NT2/D1 (cell line): ENCODE measurements at regions not wholly inside any gene's neighbourhood (a gene's known extent, or its start where the extent isn't known, plus 50 kb on each side); places are given as distances from the start of the nearest gene placed in this dataset.

ENCODE experiments used
- DNase-seq: peaks from one replicate; pipeline ENCODE4 v3.0.0-alpha.2; 2011; ENCODE audit warnings: low read depth, low spot score
- H3K27me3 ChIP-seq: 2 replicates; pipeline ENCODE4 v1.6.0; 2011; ENCODE audit warnings: mild to moderate bottlenecking; ENCODE audit not compliant: insufficient read length, insufficient read depth
- H3K36me3 ChIP-seq: 2 replicates; pipeline ENCODE4 v1.6.1; 2011; ENCODE audit warnings: mild to moderate bottlenecking, low read length, mixed read lengths; ENCODE audit not compliant: insufficient read depth, insufficient read length
- H3K4me1 ChIP-seq: 2 replicates; pipeline ENCODE4 v1.5.1; 2011; ENCODE audit not compliant: insufficient read depth, insufficient read length
- H3K4me3 ChIP-seq: 2 replicates; pipeline ENCODE4 v1.5.1; 2011; ENCODE audit warnings: low read depth; ENCODE audit not compliant: insufficient read length
- H3K9ac ChIP-seq: 2 replicates; pipeline ENCODE4 v1.6.0; 2011; ENCODE audit warnings: low read depth; ENCODE audit not compliant: insufficient read length
- H3K9me3 ChIP-seq: 2 replicates; pipeline ENCODE4 v1.5.1; 2011; ENCODE audit warnings: mild to moderate bottlenecking, low read length; ENCODE audit not compliant: insufficient read depth
- SUZ12 ChIP-seq: IDR thresholded peaks from 2 replicates; pipeline ENCODE4 v1.6.1; 2011; ENCODE audit not compliant: insufficient read length, insufficient read depth; ENCODE audit errors: extremely low read depth
- YY1 ChIP-seq: IDR thresholded peaks from 2 replicates; pipeline ENCODE4 v1.6.1; 2011; ENCODE audit not compliant: insufficient read length, insufficient read depth
- ZNF274 ChIP-seq: IDR thresholded peaks from 2 replicates; pipeline ENCODE4 v1.6.1; 2011; ENCODE audit warnings: mild to moderate bottlenecking, low read depth, low read length

DNA sequence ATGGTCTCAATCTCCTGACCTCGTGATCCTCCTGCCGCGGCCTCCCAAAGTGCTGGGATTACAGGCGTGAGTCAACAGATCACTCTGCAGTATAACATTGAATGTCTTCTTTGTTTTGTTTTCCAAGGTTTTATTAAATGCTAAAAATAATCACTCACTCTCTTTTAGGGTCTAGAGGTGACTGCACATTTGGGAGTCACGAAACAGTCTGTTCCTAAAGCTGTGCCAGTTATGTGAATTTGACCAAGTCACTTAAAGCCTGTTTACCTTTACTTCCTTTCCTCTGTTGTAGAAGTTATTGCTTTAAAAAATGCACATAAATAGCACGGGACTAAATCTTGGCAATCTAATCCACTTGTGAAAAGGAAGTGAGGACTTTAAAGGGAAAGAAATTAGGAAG is 304.9 kb upstream of the PTGER4 start:
- Histone ChIP-seq H3K4me1 (no peaks in the 10 kb centered on the region), H3K36me3 (no peaks in the 10 kb centered on the region), H3K9ac (no peak overlapping the region), H3K4me3 (no peak overlapping the region), H3K27me3 (no peaks in the 10 kb centered on the region), H3K9me3 (no peaks in the 10 kb centered on the region)
- no peak for DNase-seq
- no peak for TF ChIP-seq ZNF274
- no peak for TF ChIP-seq YY1
- no peak for TF ChIP-seq SUZ12

DNA sequence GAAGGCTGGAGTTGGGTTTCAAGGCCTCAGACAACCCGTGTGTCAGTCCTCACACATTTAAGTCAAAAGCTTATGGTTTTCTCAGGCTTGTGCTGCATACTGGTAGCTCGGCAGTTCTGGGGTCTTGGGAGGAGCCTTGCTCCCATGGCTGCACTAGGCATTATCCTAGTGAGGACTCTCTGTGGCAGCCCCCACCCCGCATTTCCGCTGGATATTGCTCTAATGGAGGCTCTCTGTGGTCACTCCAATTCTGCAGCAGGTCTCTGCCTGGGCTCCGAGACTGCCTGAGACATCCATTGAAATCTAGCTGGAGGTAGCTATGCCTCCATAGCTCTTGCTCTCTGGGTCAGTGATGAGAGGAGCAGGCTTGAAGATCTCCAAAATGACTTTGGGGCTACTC is 311.5 kb upstream of the PTGER4 start:
- Histone ChIP-seq H3K9ac (no peak overlapping the region), H3K9me3 (no peaks in the 10 kb centered on the region), H3K27me3 (no peaks in the 10 kb centered on the region), H3K36me3 (no peaks in the 10 kb centered on the region), H3K4me3 (no peak overlapping the region), H3K4me1 (no peaks in the 10 kb centered on the region)
- no peak for TF ChIP-seq YY1
- TF ChIP-seq SUZ12: no peak
- no peak for TF ChIP-seq ZNF274
- DNase-seq: no peak

GRCh38 chr5:40367255-40367654 is 312.5 kb upstream of the PTGER4 start:
- H3K36me3 ChIP-seq: no peaks in the 10 kb centered on the region
- no peak overlapping the region for H3K9ac ChIP-seq
- H3K27me3 ChIP-seq: no peaks in the 10 kb centered on the region
- no peak overlapping the region for H3K4me3 ChIP-seq
- no peaks in the 10 kb centered on the region for H3K4me1 ChIP-seq
- TF ChIP-seq YY1 (no peak), SUZ12 (no peak), ZNF274 (no peak)
- DNase-seq: no peak
- no peaks in the 10 kb centered on the region for H3K9me3 ChIP-seq

DNA sequence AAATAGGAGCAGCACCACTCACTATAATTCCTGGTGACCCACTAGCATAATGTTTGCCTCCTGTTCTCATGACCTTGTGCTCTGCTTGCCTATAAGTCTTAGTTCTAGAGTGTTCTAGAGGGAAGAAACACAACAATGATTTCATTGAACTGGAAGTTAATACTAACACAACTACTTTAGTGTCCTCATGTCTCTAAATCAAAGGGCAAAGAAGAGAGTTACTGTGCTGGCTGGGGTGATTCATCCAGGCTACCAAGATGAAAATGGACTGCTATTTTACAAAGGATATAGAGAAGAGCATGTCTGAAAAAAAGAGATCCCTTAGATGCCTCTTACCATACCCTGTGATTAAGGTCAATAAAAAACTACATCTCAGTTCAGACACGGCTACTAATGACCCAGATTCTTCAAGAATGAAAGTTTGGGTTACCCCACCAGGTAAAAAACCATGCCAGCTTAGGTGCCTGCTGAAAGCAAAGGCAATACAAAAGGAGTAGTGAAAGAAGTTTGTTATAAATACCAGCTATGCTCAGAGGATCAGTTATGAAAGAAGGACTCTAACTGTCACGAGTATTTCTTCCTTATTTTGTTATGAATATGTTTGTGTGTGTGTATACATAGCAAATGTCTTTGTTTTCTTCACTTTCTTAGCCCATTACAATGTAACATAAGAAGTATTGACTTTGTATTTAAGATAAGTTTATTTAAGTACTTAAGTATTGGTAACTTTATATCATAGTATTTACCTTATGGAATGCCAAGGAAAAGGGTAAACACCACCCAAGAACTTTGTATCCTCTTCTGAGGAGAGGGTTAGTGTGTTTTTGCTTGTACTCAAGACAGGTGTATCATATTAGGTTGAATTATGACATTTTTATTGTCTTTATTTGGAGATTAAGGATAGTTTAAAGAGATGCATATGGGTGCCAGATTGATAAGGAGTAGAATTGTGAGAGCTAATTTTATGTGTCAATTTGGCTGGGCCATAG is 314.1 kb upstream of the PTGER4 start:
- TF ChIP-seq ZNF274 (no peak), YY1 (no peak), SUZ12 (no peak)
- Histone ChIP-seq H3K9ac (no peak overlapping the region), H3K4me1 (no peaks in the 10 kb centered on the region), H3K4me3 (no peak overlapping the region), H3K27me3 (no peaks in the 10 kb centered on the region), H3K36me3 (no peaks in the 10 kb centered on the region), H3K9me3 (no peaks in the 10 kb centered on the region)
- no peak for DNase-seq

DNA sequence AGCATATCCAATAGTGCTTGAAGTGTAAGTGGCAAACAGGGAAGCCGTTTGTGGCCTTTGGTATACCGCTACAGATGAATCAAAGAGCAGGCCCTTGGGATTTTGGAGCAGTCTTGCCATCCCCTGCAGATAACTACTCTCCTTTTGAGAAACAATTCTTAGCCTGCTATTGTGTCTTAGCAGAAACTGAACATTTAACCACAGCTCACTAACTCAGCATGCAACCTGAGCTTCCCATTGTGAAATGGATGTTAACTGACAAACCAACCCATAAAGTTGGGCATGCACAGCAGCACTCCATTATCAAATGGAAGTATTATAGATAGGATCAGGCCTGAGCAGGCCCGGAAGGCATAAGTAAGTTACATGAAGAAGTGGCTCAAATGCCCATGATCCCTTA is 315.3 kb upstream of the PTGER4 start:
- Histone ChIP-seq H3K4me3 (no peak overlapping the region), H3K27me3 (no peaks in the 10 kb centered on the region), H3K36me3 (no peaks in the 10 kb centered on the region), H3K4me1 (no peaks in the 10 kb centered on the region), H3K9ac (no peak overlapping the region), H3K9me3 (no peaks in the 10 kb centered on the region)
- TF ChIP-seq ZNF274 (no peak), YY1 (no peak)
- no peak for DNase-seq

- H3K4me1 ChIP-seq: no peaks in the 10 kb centered on the region
Observed at GRCh38 chr5:40361378-40361777, 318.3 kb upstream of the PTGER4 start.

DNA sequence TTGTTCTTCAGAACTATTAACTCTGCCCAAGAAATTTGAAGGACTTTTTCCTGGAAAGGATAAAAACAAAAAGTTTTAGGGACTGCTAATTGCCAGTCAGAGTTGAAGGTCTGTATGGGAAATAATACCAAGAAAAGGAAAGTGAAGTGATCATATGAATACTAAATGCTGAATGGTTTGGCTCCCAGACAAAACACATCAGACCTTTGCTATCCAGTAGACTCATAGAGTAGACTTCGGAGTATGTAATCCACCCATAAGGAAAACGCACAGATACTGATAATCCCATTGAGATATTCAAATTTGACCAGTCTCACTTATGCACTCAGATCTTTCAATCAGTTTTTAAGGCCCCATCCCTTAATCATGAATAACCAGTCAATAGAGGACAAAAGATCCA is 319.0 kb upstream of the PTGER4 start:
- no peaks in the 10 kb centered on the region for H3K9me3 ChIP-seq
- DNase-seq: no peak
- H3K4me1 ChIP-seq: no peaks in the 10 kb centered on the region
- H3K27me3 ChIP-seq: no peaks in the 10 kb centered on the region
- no peak overlapping the region for H3K4me3 ChIP-seq
- H3K36me3 ChIP-seq: no peaks in the 10 kb centered on the region
- TF ChIP-seq YY1 (no peak), ZNF274 (no peak), SUZ12 (no peak)
- H3K9ac ChIP-seq: no peak overlapping the region

More at GRCh38 chr5:40361378-40361777, 318.3 kb upstream of the PTGER4 start:
- H3K9me3 ChIP-seq: no peaks in the 10 kb centered on the region
- H3K27me3 ChIP-seq: no peaks in the 10 kb centered on the region
- H3K4me3 ChIP-seq: no peak overlapping the region
- no peaks in the 10 kb centered on the region for H3K36me3 ChIP-seq
- no peak for DNase-seq
- no peak overlapping the region for H3K9ac ChIP-seq
- TF ChIP-seq SUZ12 (no peak), ZNF274 (no peak), YY1 (no peak)
